PC-9 (cell line): ENCODE measurements at regions not wholly inside any gene's neighbourhood (a gene's known extent, or its start where the extent isn't known, plus 50 kb on each side); places are given as distances from the start of the nearest gene placed in this dataset.

Source experiments
- BruUV-seq: library from RNA; stranded (reverse); fragments of 400-500 nt; replicated peaks from 2 replicates; lab custom pipeline; 2021; lab: Mats Ljungman, UMichigan
- CTCF ChIA-PET: fragments of 300-600 bp; sonication (Branson Sonifier 250); formaldehyde crosslinking; loops from one replicate; lab custom pipeline; 2022; ENCODE audit warnings: antibody characterized with exemption; lab: Charles Lee
- POLR2A ChIA-PET: fragments of 300-600 bp; sonication (Branson Sonifier 250); formaldehyde crosslinking; loops from one replicate; lab custom pipeline; 2022; ENCODE audit warnings: antibody characterized with exemption; ENCODE audit not compliant: unreplicated experiment; lab: Charles Lee
- DNase-seq, 2 experiments: peaks; one replicate each; pipeline versions ENCODE4 v3.0.0 to v3.0.0-alpha.2; 2015 to 2022; ENCODE audit warnings: mixed read lengths in 1 of 2
- H2AFZ ChIP-seq: fragments of 200-600 bp; sonication (generic); 2 replicates; pipeline ENCODE4 v1.8.1; 2017; ENCODE audit warnings: antibody characterized with exemption
- H3F3A ChIP-seq: fragments of 200-600 bp; sonication (generic); 2 replicates; pipeline ENCODE4 v1.8.1; 2017; ENCODE audit warnings: antibody characterized with exemption, mild to moderate bottlenecking, low read depth; ENCODE audit not compliant: insufficient read depth
- H3K27ac ChIP-seq: fragments of 200-600 bp; sonication (generic); 2 replicates; pipeline ENCODE4 v1.6.1; 2016; ENCODE audit warnings: mixed run types
- H3K27me3 ChIP-seq: fragments of 200-600 bp; sonication (generic); 2 replicates; pipeline ENCODE4 v1.6.1; 2016; ENCODE audit warnings: low read depth, mixed run types; ENCODE audit not compliant: insufficient read depth
- H3K36me3 ChIP-seq: fragments of 200-600 bp; sonication (generic); 2 replicates; pipeline ENCODE4 v1.6.1; 2016; ENCODE audit warnings: low read depth, mixed run types
- H3K4me1 ChIP-seq: fragments of 200-600 bp; sonication (generic); replicated peaks from 2 replicates; pipeline ENCODE4 v1.6.1; 2016; ENCODE audit warnings: mixed run types; ENCODE audit not compliant: insufficient read depth
- H3K4me2 ChIP-seq: fragments of 200-600 bp; sonication (generic); 2 replicates; pipeline ENCODE4 v1.6.1; 2017; ENCODE audit warnings: mixed run types
- H3K4me3 ChIP-seq: fragments of 200-600 bp; sonication (generic); 2 replicates; pipeline ENCODE4 v1.6.1; 2016; ENCODE audit warnings: mixed run types
- H3K79me2 ChIP-seq: fragments of 200-600 bp; sonication (generic); 2 replicates; pipeline ENCODE4 v1.6.1; 2017; ENCODE audit warnings: low read depth, mixed run types
- H3K9me2 ChIP-seq: fragments of 200-600 bp; sonication (generic); 2 replicates; pipeline ENCODE4 v1.8.1; 2017; ENCODE audit warnings: mild to moderate bottlenecking; ENCODE audit not compliant: insufficient read depth
- H3K9me3 ChIP-seq: fragments of 200-600 bp; sonication (generic); 2 replicates; pipeline ENCODE4 v1.8.1; 2016; ENCODE audit warnings: low read depth; ENCODE audit not compliant: insufficient read depth
- H4K20me1 ChIP-seq: fragments of 200-600 bp; sonication (generic); 2 replicates; pipeline ENCODE4 v1.8.1; 2017; ENCODE audit not compliant: insufficient read depth
- CTCF ChIP-seq: fragments of 200-600 bp; sonication (generic); conservative IDR thresholded peaks from 2 replicates; pipeline ENCODE4 v1.6.1; 2017; ENCODE audit warnings: mixed run types, antibody characterized with exemption, mild to moderate bottlenecking, moderate library complexity
- EZH2 ChIP-seq: fragments of 200-600 bp; sonication (generic); IDR thresholded peaks from 2 replicates; pipeline ENCODE4 v1.8.0; 2017; ENCODE audit warnings: antibody characterized with exemption, low read depth
- intact Hi-C: fragments of 100-400 bp; cut with micrococcal nuclease; formaldehyde crosslinking; loops from one replicate; pipeline ENCODE4 v1.10.0; 2022; ENCODE audit not compliant: unreplicated experiment

DNA sequence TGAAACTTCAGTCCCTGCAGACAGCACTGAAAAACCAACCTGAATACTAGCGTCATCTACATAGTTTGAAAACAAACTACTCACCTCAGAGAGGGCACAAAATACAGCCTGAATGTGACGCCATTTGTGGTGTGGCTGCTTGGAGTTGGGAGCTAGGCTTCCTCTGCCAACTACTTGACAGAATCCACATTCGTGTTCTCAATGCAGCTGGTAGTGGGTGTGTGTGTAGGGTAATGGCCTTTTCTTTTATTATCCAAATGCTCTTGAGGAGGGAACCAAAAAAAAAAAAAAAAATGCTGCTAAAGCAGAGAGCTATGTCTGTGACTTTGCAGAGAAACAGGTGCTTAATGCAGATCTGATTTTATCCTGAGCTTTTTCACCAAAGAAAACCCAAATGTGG, 207.8 kb downstream of the OTOR start:
- no TSS peak for BruUV-seq
- Histone ChIP-seq H3K79me2 (no peaks in the 10 kb centered on the region), H2AFZ (no peak overlapping the region), H3K4me3 (no peak overlapping the region), H3F3A (no peaks in the 10 kb centered on the region), H3K9me2 (no peaks in the 10 kb centered on the region), H3K27me3 (peaks cover 9% of the 10 kb centered on the region), H4K20me1 (no peaks in the 10 kb centered on the region), H3K9me3 (no peaks in the 10 kb centered on the region), H3K27ac (no peak overlapping the region), H3K4me2 (no peak overlapping the region), H3K36me3 (no peaks in the 10 kb centered on the region), H3K4me1 (no peaks in the 10 kb centered on the region)
- TF ChIP-seq CTCF (no peak), EZH2 (no peak)
- CTCF ChIA-PET, result no interaction called here
- intact Hi-C loops, result no loop called here
- no peak for DNase-seq
- POLR2A ChIA-PET, result no interaction called here

DNA sequence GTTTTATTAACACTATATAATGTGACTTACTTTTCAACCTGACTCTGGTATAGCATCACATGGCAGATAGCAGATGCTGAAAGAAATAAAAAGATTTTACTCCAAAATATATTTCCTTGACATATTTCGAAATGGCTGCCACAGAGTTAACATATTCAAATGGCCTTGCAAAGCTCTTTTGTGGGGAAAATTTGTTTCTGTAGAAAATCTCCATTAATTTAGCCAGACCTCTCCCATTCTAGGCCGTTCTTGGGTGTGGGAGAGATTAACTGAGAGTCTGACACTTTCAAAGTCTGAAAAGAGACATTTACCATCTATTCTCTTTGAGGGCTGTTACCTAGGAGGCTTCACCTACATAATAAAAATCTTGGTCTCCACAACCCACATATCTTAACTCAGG, 217.2 kb downstream of the OTOR start:
- H3K4me1 ChIP-seq, result no peaks in the 10 kb centered on the region
- no peak overlapping the region for H2AFZ ChIP-seq
- CTCF ChIA-PET, result no interaction called here
- H3K4me2 ChIP-seq, result no peak overlapping the region
- H3K9me3 ChIP-seq, result no peaks in the 10 kb centered on the region
- H3K27ac ChIP-seq, result no peak overlapping the region
- no peaks in the 10 kb centered on the region for H3K9me2 ChIP-seq
- DNase-seq, result no peak
- no peaks in the 10 kb centered on the region for H4K20me1 ChIP-seq
- intact Hi-C loops, result no loop called here
- no peaks in the 10 kb centered on the region for H3K36me3 ChIP-seq
- no peaks in the 10 kb centered on the region for H3F3A ChIP-seq
- no peaks in the 10 kb centered on the region for H3K27me3 ChIP-seq
- BruUV-seq, result no TSS peak
- no peaks in the 10 kb centered on the region for H3K79me2 ChIP-seq
- POLR2A ChIA-PET, result no interaction called here
- no peak for TF ChIP-seq CTCF
- no peak for TF ChIP-seq EZH2
- no peak overlapping the region for H3K4me3 ChIP-seq

DNA sequence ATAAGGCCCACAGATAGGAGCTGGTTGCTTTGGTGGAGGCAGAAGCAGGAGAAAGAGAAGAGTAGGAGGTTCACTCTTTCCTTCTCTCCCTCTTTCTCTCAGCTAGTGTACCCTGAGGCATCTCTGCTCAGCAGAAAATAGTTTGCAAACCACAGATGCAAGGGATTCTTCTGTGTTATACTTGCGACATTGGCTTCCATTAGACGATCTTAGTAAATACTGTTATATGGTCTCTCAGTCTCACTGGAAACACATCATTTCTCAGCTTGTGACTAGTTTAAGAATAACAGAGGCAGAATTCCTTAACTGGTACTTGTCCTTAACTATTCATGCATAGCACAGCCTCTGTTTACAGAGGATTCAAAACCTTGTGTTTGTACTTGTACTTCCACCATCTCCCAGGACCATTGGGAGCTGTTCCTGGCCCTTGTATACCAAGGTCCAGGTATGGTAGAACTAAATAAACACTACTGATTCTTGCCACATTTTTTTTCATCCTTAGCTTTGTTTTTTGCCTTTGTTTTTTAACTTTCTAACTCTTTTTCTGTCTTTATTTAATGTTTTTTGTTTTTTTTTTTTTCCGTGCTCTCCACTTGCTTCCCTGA, 218.2 kb downstream of the OTOR start:
- H3K9me2 ChIP-seq, result no peaks in the 10 kb centered on the region
- intact Hi-C loops, result no loop called here
- no peak overlapping the region for H3K27ac ChIP-seq
- H3K4me1 ChIP-seq, result no peaks in the 10 kb centered on the region
- H4K20me1 ChIP-seq, result no peaks in the 10 kb centered on the region
- H3K4me3 ChIP-seq, result no peak overlapping the region
- DNase-seq, result no peak
- H3K9me3 ChIP-seq, result no peaks in the 10 kb centered on the region
- no peaks in the 10 kb centered on the region for H3K27me3 ChIP-seq
- TF ChIP-seq EZH2 (no peak), CTCF (no peak)
- H3F3A ChIP-seq, result no peaks in the 10 kb centered on the region
- no peak overlapping the region for H3K4me2 ChIP-seq
- H3K36me3 ChIP-seq, result no peaks in the 10 kb centered on the region
- no peak overlapping the region for H2AFZ ChIP-seq
- BruUV-seq, result no TSS peak
- CTCF ChIA-PET, result no interaction called here
- POLR2A ChIA-PET, result no interaction called here
- no peaks in the 10 kb centered on the region for H3K79me2 ChIP-seq
